A204.1 (cell line): ENCODE measurements at regions not wholly inside any gene's neighbourhood (a gene's known extent, or its start where the extent isn't known, plus 50 kb on each side); places are given as distances from the start of the nearest gene placed in this dataset.
"Not testable (repeated sequence)": the region's sequence is repeated elsewhere in the genome, so short reads cannot be mapped to it uniquely, and the experiment has no call there.

Source experiments
- FAIRE-seq: peaks from 2 replicates; lab custom pipeline; 2012; peaks lifted over from hg19 to GRCh38; lab: Jason Lieb, UNC

DNA sequence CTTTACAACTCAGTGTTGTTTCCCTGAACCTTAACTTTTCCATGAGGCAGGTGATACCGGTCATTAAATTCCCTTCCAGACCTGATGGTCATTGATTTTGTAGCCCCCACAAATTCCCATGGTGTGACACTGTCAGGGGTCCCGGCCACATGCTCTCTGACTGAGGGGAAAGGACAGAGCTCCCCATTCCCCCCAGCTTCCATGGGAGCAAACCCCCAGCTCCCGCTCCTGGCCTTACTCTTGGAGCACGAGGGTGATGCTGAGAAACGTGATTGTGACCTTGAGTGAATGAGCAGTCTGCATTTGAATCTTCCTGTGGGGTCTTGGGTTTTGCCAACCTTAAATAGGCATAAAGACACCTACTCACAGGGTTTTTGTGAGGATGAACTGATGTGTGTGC is 366.8 kb downstream of the RPS6KC1 start:
- FAIRE-seq, result no peak

DNA sequence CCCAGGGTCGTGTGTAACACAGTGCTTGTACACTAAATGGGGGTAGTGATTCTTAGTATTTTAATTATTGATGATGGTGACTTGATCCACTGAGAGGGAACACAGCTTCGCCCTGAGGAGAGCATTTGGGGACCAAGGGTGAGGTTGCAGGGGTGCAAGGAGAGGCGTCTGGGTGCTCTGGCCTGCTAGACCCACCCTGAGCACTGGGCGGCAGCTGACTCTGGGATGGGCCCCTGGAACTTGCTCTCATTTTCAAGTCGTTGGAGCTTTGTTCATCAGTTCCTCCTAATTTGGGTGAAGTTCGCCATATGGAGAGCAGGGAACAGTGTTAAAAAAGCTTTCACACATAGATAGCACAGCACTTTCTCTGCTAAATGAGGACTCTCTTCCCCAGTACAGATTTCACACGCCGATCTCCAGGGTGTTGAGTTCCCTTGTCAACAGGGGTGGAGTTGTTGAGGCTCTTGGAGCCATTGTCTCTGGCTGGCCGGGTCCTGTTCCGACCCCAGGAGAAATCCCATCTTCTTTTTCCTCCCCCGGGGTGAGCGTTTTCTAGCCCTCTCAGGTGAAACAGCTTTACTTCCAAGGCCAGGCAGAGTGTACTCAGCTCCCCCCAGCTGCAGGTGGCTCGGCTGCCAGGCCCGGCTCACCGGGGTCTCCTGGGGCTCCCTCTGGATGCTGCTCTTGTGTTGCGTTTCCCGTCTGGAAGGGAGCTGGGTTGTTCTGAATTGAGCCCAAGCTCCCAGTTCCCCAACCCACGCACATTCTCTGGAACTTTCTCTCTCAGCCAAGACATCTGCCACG is 367.4 kb downstream of the RPS6KC1 start:
- no peak for FAIRE-seq

DNA sequence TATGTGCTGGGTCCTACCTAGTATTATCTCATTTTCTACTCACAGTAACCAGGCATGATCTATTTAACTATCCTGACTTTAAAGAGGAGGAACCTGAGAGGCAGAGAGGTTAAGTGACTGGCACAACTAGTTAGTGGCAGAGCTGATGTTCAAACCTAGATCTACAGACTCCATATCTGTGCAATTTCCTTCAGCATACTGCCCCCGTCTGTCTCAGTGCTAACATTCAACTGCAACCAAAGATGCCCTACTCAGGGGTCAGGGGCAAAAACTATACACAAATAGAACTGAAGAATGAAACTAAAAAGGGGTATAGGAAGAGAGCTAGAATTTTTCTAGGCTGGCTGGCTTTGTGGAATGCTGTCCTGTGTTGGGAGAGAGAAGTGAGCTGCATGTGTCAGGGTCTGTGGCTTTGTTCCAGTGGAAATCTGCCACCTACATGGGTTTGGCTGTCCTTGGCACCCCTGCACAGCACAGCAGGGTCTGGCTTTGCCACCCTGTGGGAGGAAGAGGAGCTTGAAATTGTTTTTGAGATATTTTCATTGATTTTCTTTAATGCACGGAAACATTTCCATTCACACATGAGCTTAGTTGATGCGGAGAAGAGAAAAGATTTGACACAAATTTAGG is 368.5 kb downstream of the RPS6KC1 start:
- no peak for FAIRE-seq

- not testable (repeated sequence) for FAIRE-seq
Measured at GRCh38 chr1:213421178-213421577, 370.1 kb downstream of the RPS6KC1 start.

DNA sequence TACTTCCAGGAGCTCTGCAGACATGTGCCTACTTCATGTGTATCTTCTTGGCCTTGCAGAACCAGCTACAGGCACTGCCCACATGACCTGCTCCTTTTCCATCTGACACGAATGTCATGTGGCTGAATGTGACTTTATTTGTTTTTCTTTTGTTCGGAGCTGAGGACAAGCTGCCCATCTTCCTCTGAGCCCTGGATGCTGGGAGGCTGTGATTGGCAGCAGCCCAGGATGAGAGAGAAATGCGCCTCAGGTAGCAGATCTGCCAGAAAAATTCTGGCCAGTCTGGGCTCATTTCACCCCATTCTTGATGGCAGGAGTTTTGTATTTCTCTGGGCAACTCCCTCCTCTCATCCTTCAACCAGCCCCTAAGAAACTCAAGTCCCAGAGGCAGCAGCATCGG is 372.0 kb downstream of the RPS6KC1 start:
- FAIRE-seq, result no peak

DNA sequence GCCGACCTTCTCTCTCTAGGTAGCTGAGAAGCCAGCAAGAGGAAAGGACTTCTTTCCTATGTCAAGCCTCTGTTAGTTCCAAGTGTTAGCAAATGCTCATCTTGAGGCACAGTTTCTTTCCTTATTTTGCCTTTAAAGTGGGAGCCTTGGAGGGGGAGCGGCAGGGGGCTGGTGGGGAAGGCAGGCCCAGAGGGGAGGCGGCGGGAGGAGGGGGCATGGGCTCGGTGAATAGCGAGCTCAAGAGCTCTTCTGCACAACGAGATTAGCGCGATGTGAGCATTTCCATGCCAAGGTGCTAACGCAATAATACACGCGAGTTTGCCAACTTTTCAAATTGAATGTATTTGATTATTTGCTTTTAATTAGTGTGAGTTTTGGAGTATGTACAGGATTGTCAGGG is 372.6 kb downstream of the RPS6KC1 start:
- FAIRE-seq, result no peak

GRCh38 chr1:213425376-213426030 is 374.5 kb downstream of the RPS6KC1 start:
- FAIRE-seq, result no peak

- FAIRE-seq, result no peak
Measured at GRCh38 chr1:213429642-213430041, 378.6 kb downstream of the RPS6KC1 start.

DNA sequence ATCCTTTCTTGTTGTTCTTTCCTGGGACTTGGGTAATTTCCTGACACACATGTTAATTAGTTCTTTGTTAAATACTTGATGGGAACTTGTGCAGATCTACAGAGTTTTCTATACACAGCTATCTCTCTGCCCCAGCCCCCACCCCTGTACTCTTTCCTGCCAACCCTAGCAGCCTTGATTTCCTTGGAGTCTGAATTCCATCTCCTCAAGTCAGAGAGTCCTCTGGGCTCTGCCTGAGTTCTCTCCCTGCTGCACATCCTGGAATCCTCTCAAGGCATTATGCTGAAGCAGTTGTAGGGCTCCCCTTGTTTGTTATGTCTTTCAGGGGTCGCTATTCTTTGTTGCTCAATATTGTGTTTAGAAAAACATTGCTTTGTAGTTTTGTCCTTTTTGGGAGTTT is 384.7 kb downstream of the RPS6KC1 start:
- FAIRE-seq, result no peak

GRCh38 chr1:213438339-213438738 is 387.3 kb downstream of the RPS6KC1 start:
- FAIRE-seq, result no peak

GRCh38 chr1:213439703-213440102 is 388.7 kb downstream of the RPS6KC1 start:
- FAIRE-seq, result no peak

- FAIRE-seq, result no peak
Measured at GRCh38 chr1:213440766-213441165, 389.7 kb downstream of the RPS6KC1 start.

DNA sequence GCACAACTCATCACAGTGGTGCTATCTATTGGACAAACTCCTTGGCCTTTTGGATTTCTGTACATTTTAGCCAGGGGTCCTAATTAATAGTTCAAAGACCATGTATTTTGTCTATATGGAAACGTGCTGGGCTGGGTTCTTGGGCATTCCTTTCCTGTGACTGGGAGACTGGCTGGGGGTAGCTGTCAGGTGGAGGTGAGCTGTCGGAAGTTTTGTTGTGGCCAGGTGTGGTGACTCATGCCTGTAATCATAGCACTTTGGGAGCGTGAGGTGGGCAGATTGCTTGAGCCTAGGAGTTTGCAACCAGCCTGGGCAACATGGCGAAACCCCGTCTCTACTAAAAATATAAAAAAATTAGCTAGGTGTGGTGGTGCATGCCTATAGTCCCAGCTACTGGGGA is 392.4 kb downstream of the RPS6KC1 start:
- FAIRE-seq, result no peak

DNA sequence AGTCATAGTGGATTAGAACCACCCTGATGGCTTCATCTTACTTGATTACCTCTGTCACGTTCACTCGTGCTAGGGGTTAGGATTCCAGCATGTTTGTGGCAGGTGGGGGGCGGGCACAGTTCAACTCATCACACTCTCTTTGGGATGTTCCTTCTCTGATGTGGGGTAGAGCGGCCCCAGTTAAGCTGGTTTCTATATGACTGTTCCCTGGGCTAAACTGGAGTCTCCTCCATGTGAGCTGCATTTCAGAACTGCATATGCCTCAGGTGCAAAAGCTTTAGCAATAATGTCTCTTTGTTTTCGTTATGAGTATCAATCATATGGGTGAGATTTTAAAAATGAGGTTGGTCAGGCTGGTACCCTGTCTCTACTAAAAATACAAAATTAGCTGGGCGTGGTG is 393.2 kb downstream of the RPS6KC1 start:
- FAIRE-seq, result no peak

DNA sequence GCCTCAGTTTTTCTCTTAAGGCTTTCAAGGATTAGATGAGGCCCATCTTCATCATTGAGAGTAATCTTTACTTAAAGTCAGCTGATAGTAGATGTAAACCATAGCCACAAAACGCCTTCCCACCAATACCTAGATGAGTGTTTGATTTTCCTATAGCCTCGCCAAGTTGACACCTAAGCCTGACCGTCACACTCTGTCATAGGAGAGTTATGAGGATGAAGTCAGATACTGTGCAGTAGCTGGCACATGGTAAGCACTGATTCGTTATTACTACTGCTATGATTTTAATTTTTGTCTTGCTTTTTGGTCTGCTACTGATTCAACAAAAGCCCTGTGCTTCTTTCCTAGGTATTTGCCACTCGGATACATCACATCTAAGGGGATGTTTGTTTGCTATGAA is 395.5 kb downstream of the RPS6KC1 start:
- no peak for FAIRE-seq

DNA sequence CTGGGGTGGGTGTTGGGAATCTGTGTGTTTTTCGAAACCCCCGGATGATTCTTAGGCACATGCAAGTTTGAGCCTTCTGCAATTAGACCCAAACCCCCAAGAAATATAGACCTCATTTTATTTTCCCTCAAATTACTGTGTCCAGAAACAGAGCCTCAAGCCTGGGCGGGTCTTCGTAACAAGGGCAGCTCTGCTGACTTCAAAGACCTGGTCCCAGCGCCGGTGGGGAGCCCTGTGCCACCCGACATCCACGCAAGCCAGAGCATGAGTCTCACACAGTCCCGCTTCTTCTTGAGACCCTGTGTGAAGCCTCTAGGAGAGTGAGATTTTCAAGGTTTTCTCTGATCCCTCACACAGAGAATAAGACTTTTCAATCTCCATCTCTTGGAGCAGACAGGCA is 397.3 kb downstream of the RPS6KC1 start:
- no peak for FAIRE-seq

DNA sequence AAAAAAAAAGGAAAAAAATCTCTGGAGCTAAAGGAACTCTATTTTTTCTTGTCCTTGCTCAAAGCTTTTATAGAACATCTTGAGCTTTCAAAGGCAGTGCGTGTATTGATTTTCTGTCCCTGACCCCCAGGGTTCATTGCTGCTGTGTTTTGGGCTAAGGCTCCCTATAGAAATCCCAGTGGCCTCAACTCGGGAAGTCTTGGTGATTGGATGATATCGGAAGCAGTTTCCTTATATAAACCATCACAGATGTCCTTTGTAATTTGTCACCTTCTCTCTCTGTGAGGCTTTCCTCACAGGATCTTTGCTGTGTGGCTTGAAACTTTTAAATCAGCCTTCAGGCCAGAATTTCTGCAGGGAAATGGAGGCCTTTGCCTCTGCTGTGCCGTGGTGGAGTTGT is 397.7 kb downstream of the RPS6KC1 start:
- no peak for FAIRE-seq

GRCh38 chr1:213452501-213452900 is 401.5 kb downstream of the RPS6KC1 start:
- no peak for FAIRE-seq

- no peak for FAIRE-seq
Measured at GRCh38 chr1:213457186-213457585, 406.1 kb downstream of the RPS6KC1 start.

DNA sequence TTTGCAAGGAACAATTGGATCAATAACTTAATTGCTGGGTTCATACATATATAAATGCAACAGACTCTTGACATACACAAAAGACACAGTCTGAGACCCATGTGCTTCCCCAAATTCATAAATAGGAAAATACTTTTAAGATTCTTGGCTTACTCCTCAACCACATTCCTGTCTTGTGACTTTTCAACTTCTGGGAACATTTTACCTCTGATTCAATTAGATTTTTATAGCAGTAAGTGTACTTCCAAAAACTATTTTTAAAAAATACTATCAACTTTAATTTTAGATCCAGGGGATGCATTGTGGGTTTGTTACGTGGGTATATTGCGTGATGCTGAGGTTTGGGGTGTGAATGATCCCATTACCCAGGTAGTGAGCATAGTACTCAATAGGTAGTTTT is 406.7 kb downstream of the RPS6KC1 start:
- no peak for FAIRE-seq

GRCh38 chr1:213462374-213462773 is 411.3 kb downstream of the RPS6KC1 start:
- FAIRE-seq, result not testable (repeated sequence)

GRCh38 chr1:213464786-213465460 is 413.9 kb downstream of the RPS6KC1 start:
- FAIRE-seq, result no peak

GRCh38 chr1:213466541-213466940 is 415.5 kb downstream of the RPS6KC1 start:
- no peak for FAIRE-seq
